Midbrain (tissue), 1 donor: ENCODE measurements at regions not wholly inside any gene's neighbourhood (a gene's known extent, or its start where the extent isn't known, plus 50 kb on each side); places are given as distances from the start of the nearest gene placed in this dataset.
A peak's percentile ranks its signal among the peaks of the same experiment; 100 is the strongest.
"Not testable (repeated sequence)": the region's sequence is repeated elsewhere in the genome, so short reads cannot be mapped to it uniquely, and the experiment has no call there.

ENCODE experiments used
- DNase-seq: peaks from one replicate; lab custom pipeline; 2025; lab: John Stamatoyannopoulos, UW

DNA sequence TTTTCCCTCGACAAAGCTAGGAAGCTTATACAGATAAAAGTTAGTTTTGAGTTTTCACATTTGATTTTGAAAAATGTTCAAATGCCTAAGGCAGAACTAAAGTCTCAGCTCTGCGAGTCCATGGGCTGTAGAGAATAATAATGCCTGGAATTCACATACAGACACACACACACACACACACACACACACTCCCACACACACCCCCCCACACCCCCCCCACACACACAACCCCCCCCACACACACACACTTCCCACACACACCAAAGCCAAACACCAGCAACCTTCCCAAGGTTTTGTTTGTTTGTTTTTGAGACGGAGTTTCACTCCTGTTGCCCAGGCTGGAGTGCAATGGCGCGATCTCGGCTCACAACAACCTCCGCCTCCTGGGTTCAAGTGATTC is 62.8 kb upstream of the EIF5 start:
- no peak for DNase-seq

- no peak for DNase-seq
These were observed 60.8 kb upstream of the EIF5 start for GRCh38 chr14:103273145-103273744.

GRCh38 chr14:103273745-103274615 is 60.1 kb upstream of the EIF5 start:
- DNase-seq = no peak

- no peak for DNase-seq
These were observed 59.0 kb upstream of the EIF5 start for GRCh38 chr14:103275000-103275399.

GRCh38 chr14:103277931-103278330 is 56.1 kb upstream of the EIF5 start:
- no peak for DNase-seq

DNA sequence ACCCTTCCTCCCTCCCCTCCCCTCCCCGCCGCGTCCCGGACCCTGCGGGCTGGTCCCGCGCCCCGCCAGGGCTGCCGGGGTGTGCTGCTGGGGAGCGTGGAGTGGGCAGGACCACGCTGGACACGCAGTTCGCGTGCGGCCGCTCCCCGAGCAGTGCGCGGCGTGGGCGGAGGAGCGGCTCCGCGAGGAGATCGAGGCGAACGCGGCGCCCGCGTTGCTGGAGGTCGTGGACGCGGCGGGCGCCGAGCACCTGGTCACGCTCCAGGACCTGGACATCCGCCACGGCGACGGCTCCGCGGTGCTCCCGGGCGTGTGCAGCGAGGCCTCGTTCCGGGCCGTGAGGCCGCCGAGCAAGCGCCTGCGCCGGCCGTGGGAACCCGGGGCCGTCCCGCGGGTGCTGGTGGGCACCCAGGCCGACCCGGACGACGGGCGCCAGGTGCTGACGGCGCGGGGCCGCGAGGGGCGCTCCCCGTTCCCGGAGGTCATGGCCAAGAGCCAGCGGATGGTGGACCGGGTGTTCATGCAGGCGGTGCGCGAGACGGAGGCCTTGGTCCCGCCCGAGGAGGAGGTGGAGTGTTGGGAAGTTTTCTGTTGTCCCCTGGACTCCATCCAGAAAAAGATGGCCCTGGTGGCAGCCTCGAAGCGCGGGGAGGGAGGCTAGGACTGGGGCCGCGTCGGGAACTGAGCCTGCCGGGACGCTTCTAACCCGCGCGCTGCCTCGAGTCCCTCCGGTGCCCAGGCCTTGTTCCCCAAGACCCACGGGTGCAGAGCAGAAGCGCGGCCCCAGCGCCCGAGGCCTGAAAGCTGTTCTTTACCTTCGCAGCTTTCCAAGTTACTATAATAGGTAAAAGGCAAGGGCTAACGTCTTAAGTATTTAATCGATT is 54.7 kb upstream of the EIF5 start:
- DNase-seq = no peak

DNA sequence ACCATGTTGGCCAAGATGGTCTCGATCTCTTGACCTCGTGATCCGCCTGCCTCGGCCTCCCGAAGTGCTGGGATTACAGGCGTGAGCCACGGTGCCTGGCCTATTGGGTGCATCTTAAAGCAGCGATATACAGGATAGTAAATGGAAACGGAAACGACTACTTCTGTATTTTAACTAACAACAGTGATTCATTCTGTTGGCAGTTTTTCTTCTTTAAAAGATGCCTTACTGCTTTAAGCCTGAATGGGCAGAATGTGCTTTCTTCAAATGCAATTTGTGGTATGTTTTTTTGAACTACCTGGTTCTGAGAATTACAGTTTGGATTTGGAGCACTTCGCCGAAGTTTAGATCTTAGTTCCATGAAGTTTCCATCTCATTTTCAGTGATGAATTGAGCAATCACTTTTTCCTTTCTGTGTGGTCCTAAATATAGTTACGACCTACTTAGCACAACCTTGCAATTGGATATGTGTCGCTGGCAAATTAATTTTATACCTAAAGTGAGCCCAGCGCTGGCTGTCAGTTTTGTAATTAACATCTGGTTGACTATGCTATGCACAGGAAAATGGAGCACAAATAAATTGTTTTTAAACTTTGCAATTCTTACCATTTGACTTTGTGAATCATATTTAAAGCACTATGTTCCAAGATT is 53.6 kb upstream of the EIF5 start:
- no peak for DNase-seq

GRCh38 chr14:103281496-103282231 is 52.4 kb upstream of the EIF5 start:
- DNase-seq = peak; percentile 13

DNA sequence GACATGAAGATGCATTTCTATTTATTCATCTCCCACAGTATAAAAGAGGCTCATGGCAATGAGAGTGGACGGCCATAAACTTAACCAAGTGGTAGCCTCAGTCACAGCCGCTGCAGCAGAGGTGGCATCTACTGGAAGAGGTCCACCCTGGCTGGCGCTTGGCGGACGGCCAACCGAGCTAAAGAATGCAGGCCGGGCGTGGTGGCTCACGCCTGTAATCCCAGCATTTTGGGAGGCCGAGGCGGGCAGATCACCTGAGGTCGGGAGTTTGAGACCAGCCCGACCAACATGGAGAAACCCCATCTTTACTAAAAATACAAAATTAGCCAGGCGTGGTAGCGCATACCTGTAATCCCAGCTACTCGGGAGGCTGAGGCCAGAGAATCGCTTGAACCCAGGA is 51.7 kb upstream of the EIF5 start:
- DNase-seq = not testable (repeated sequence)

- DNase-seq = no peak
These were observed 51.1 kb upstream of the EIF5 start for GRCh38 chr14:103282932-103283331.

DNA sequence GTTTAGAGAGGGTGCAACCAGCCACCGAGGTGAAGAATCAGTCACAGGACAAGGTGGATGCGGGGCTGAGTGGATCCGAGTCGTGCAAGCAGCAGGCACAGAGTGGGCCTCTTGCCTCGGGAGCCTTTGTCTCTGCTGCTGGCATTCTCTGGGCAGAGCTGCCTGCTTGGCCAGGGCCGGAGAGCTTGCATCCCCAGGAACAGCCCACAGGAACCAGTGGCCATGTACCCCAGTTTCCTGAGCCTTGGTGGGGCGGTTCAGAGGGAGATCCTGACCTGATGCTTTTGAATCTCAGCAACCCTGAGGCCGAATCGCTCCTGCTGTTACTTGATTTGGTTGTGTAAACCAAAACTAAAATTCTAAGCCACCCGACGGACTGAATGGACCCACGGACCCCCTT is 50.1 kb upstream of the EIF5 start:
- no peak for DNase-seq
